ENCODE measurements at regions not wholly inside any gene's neighbourhood (a gene's known extent, or its start where the extent isn't known, plus 50 kb on each side); places are given as distances from the start of the nearest gene placed in this dataset.

- TF ChIP-seq ELF1 (tag; IDR thresholded peaks at IDR 0.05) (no peak), MYC (IDR thresholded peaks at IDR 0.05; ENCODE audit: low read depth, low read length) (no peak), MYC (CRISPR knock-in tag; IDR thresholded peaks at IDR 0.05; ENCODE audit: borderline replicate concordance, low read depth) (no peak), ZNF174 (CRISPR knock-in tag; IDR thresholded peaks at IDR 0.05) (no peak), ZNF57 (CRISPR knock-in tag; IDR thresholded peaks at IDR 0.05) (no peak), POLR2A (conservative IDR thresholded peaks at IDR 0.05) (no peak), ATF3 (IDR thresholded peaks at IDR 0.05) (no peak), ATF3 (CRISPR knock-in tag; conservative IDR thresholded peaks at IDR 0.05) (no peak), ZNF24 (IDR thresholded peaks at IDR 0.05) (no peak)
- TF ChIP-seq, protein P1, sequence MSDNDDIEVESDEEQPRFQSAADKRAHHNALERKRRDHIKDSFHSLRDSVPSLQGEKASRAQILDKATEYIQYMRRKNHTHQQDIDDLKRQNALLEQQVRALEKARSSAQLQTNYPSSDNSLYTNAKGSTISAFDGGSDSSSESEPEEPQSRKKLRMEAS (CRISPR knock-in tag; IDR thresholded peaks at IDR 0.05) = no peak
- TF ChIP-seq, protein P2, sequence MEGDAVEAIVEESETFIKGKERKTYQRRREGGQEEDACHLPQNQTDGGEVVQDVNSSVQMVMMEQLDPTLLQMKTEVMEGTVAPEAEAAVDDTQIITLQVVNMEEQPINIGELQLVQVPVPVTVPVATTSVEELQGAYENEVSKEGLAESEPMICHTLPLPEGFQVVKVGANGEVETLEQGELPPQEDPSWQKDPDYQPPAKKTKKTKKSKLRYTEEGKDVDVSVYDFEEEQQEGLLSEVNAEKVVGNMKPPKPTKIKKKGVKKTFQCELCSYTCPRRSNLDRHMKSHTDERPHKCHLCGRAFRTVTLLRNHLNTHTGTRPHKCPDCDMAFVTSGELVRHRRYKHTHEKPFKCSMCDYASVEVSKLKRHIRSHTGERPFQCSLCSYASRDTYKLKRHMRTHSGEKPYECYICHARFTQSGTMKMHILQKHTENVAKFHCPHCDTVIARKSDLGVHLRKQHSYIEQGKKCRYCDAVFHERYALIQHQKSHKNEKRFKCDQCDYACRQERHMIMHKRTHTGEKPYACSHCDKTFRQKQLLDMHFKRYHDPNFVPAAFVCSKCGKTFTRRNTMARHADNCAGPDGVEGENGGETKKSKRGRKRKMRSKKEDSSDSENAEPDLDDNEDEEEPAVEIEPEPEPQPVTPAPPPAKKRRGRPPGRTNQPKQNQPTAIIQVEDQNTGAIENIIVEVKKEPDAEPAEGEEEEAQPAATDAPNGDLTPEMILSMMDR (IDR thresholded peaks at IDR 0.05 in 2 of 3, conservative IDR thresholded peaks at IDR 0.05 in 1 of 3; ENCODE audit: insufficient read depth in 2 of 3, low read depth in 1 of 3, low read length in 3 of 3) = no peak
Observed at GRCh38 chr15:91704343-91704742, 149.2 kb upstream of the SLCO3A1 start.
